Smooth muscle cell (in vitro differentiated cells): ENCODE measurements at regions not wholly inside any gene's neighbourhood (a gene's known extent, or its start where the extent isn't known, plus 50 kb on each side); places are given as distances from the start of the nearest gene placed in this dataset.
A peak's percentile ranks its signal among the peaks of the same experiment; 100 is the strongest.

Experiments used
- DNase-seq: peaks from one replicate; lab custom pipeline; 2025; ENCODE audit not compliant: unreplicated experiment; lab: John Stamatoyannopoulos, UW
- H2AFZ ChIP-seq: fragments of 200-600 bp; sonication (generic); 2 replicates; pipeline ENCODE4 v1.6.0; 2016; ENCODE audit warnings: antibody characterized with exemption, low read depth, mild to moderate bottlenecking
- H3F3A ChIP-seq: fragments of 200-600 bp; sonication (generic); 2 replicates; pipeline ENCODE4 v1.6.0; 2017; ENCODE audit warnings: antibody characterized with exemption, low read depth
- H3K27ac ChIP-seq: fragments of 200-600 bp; sonication (generic); 2 replicates; pipeline ENCODE4 v1.5.1; 2016; ENCODE audit warnings: low read depth, mild to moderate bottlenecking
- H3K27me3 ChIP-seq: fragments of 200-600 bp; sonication (generic); 2 replicates; pipeline ENCODE4 v1.6.1; 2016; ENCODE audit warnings: low read depth, mild to moderate bottlenecking
- H3K36me3 ChIP-seq: fragments of 200-600 bp; sonication (generic); 2 replicates; pipeline ENCODE4 v1.5.1; 2016; ENCODE audit warnings: low read depth
- H3K4me1 ChIP-seq: fragments of 200-600 bp; sonication (generic); 2 replicates; pipeline ENCODE4 v1.5.1; 2016; ENCODE audit warnings: low read depth
- H3K4me2 ChIP-seq: fragments of 200-600 bp; sonication (generic); 2 replicates; pipeline ENCODE4 v1.6.0; 2016; ENCODE audit warnings: mild to moderate bottlenecking
- H3K4me3 ChIP-seq: fragments of 200-600 bp; sonication (generic); 2 replicates; pipeline ENCODE4 v1.5.1; 2016; ENCODE audit warnings: mild to moderate bottlenecking
- H3K79me2 ChIP-seq: fragments of 200-600 bp; sonication (generic); 2 replicates; pipeline ENCODE4 v1.6.0; 2016; ENCODE audit warnings: low read depth, mild to moderate bottlenecking
- H3K9ac ChIP-seq: fragments of 200-600 bp; sonication (generic); 2 replicates; pipeline ENCODE4 v1.6.0; 2016; ENCODE audit warnings: low read depth
- H3K9me3 ChIP-seq: fragments of 200-600 bp; sonication (generic); replicated peaks from 2 replicates; pipeline ENCODE4 v1.5.1; 2016; ENCODE audit warnings: low read depth
- H4K20me1 ChIP-seq: fragments of 200-600 bp; sonication (generic); 2 replicates; pipeline ENCODE4 v1.6.0; 2016; ENCODE audit warnings: low read depth
- CTCF ChIP-seq: fragments of 200-600 bp; sonication (generic); IDR thresholded peaks from 2 replicates; pipeline ENCODE4 v1.5.1; 2017; ENCODE audit warnings: borderline replicate concordance, mild to moderate bottlenecking, antibody characterized with exemption; ENCODE audit not compliant: insufficient read depth, poor library complexity, severe bottlenecking
- WGBS: methylation state at CpG from one replicate; pipeline ENCODE4 v1.1.7; 2016; ENCODE audit warnings: low lambda C conversion rate; 5-methylcytosine and 5-hydroxymethylcytosine counted together

- WGBS, result 24% methylated on average over 4 of the region's 4 CpGs
- H3K9ac ChIP-seq, result peak overlapping the region; percentile 90
- no peak overlapping the region for H2AFZ ChIP-seq
- no peaks in the 10 kb centered on the region for H3K27me3 ChIP-seq
- TF ChIP-seq CTCF, result no peak
- no peaks in the 10 kb centered on the region for H3K79me2 ChIP-seq
- H3K27ac ChIP-seq, result peak overlapping the region; percentile 97
- H4K20me1 ChIP-seq, result no peaks in the 10 kb centered on the region
- H3K4me1 ChIP-seq, result peaks cover 11% of the 10 kb centered on the region
- no peak for DNase-seq
- H3K4me3 ChIP-seq, result no peak overlapping the region
- H3K4me2 ChIP-seq, result peak overlapping the region; percentile 68
- peaks cover 4% of the 10 kb centered on the region for H3F3A ChIP-seq
- no peaks in the 10 kb centered on the region for H3K9me3 ChIP-seq
- no peaks in the 10 kb centered on the region for H3K36me3 ChIP-seq
Observed at GRCh38 chr3:23668430-23668904, 137.3 kb upstream of the UBE2E1 start.

- H3K36me3 ChIP-seq, result no peaks in the 10 kb centered on the region
- no peaks in the 10 kb centered on the region for H3K27me3 ChIP-seq
- no peaks in the 10 kb centered on the region for H4K20me1 ChIP-seq
- H3K4me1 ChIP-seq, result peaks cover 11% of the 10 kb centered on the region
- H3K4me3 ChIP-seq, result no peak overlapping the region
- 94% methylated on average over 8 of the region's 8 CpGs for WGBS
- no peaks in the 10 kb centered on the region for H3K79me2 ChIP-seq
- DNase-seq, result no peak
- peak overlapping the region; percentile 97 for H3K27ac ChIP-seq
- peak overlapping the region; percentile 68 for H3K4me2 ChIP-seq
- H2AFZ ChIP-seq, result peak overlapping the region; percentile 57
- TF ChIP-seq CTCF, result no peak
- peaks cover 4% of the 10 kb centered on the region for H3F3A ChIP-seq
- no peaks in the 10 kb centered on the region for H3K9me3 ChIP-seq
- no peak overlapping the region for H3K9ac ChIP-seq
Observed at GRCh38 chr3:23669541-23670255, 136.1 kb upstream of the UBE2E1 start.

GRCh38 chr3:23671851-23672589, 133.7 kb upstream of the UBE2E1 start:
- no peak overlapping the region for H3K4me2 ChIP-seq
- no peaks in the 10 kb centered on the region for H3K79me2 ChIP-seq
- no peaks in the 10 kb centered on the region for H3K9me3 ChIP-seq
- WGBS, result 96% methylated on average over 34 of the region's 38 CpGs
- no peak overlapping the region for H3K9ac ChIP-seq
- H3F3A ChIP-seq, result peaks cover 4% of the 10 kb centered on the region
- H4K20me1 ChIP-seq, result no peaks in the 10 kb centered on the region
- no peaks in the 10 kb centered on the region for H3K36me3 ChIP-seq
- no peak for TF ChIP-seq CTCF
- H3K27me3 ChIP-seq, result no peaks in the 10 kb centered on the region
- DNase-seq, result no peak
- no peak overlapping the region for H3K4me3 ChIP-seq
- no peak overlapping the region for H2AFZ ChIP-seq
- H3K4me1 ChIP-seq, result peaks cover 11% of the 10 kb centered on the region
- H3K27ac ChIP-seq, result no peak overlapping the region
